ENCODE measurements at regions not wholly inside any gene's neighbourhood (a gene's known extent, or its start where the extent isn't known, plus 50 kb on each side); places are given as distances from the start of the nearest gene placed in this dataset.

GRCh38 chr6:91132461-91132860, 545.6 kb upstream of the MAP3K7 start:
- Histone ChIP-seq H3K27ac (ENCODE audit: low read depth) (no peak overlapping the region), H3K36me3 (ENCODE audit: insufficient read depth) (no peaks in the 10 kb centered on the region), H3K4me3 (ENCODE audit: low read depth, low read length) (no peak overlapping the region), H3K4me1 (ENCODE audit: insufficient read depth) (no peaks in the 10 kb centered on the region)
- no peak for DNase-seq (ENCODE audit: extremely low spot score)
- 61% methylated on average over 3 of the region's 3 CpGs for WGBS

- no peak for DNase-seq (ENCODE audit: extremely low spot score)
- H3K4me3 ChIP-seq (ENCODE audit: low read depth, low read length): no peak overlapping the region
- H3K36me3 ChIP-seq (ENCODE audit: insufficient read depth): no peaks in the 10 kb centered on the region
- no peaks in the 10 kb centered on the region for H3K4me1 ChIP-seq (ENCODE audit: insufficient read depth)
- 59% methylated on average over 6 of the region's 6 CpGs for WGBS
- no peak overlapping the region for H3K27ac ChIP-seq (ENCODE audit: low read depth)
These were observed 543.3 kb upstream of the MAP3K7 start for GRCh38 chr6:91130126-91130525.

DNA sequence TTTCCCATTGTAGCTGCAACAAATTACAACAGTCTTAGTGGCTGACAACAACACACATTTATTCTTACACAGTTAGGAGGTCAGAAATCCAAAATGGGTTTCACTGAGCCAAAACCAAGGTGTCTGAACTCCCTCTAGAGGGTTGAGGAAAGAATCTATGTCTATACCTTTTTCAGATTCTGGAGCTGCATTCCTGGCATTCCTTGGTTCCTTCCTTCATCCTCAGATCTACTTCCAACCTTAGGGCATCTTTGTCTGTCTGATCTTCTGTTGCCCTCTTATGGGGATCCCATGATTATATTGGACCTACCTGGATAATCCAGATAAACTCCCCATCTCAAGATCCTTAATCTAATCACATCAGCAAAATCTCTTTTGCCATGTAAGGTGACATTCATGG, 540.9 kb upstream of the MAP3K7 start:
- Histone ChIP-seq H3K4me3 (ENCODE audit: low read depth, low read length) (no peak overlapping the region), H3K36me3 (ENCODE audit: insufficient read depth) (no peaks in the 10 kb centered on the region), H3K27ac (ENCODE audit: low read depth) (no peak overlapping the region), H3K4me1 (ENCODE audit: insufficient read depth) (no peaks in the 10 kb centered on the region)
- no peak for DNase-seq (ENCODE audit: extremely low spot score)

DNA sequence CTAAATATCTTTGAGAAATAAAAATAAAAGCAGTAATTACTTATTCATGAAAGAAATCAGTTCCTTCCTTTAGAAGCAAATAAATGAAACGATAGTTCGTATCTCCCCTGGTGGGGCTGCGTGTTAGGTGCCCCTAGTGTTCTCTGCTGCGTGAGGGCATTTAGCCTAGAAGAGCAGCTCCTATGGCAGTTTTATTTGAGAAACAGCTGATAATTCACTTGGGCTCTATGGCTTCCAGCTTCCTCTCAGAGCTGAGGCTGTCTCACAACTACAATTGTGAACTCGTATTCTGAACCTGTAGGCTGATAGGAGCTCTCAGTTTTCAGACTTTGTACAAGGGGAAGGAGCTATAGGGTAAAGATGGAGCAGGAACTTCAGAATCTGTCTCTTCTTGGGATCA, 540.0 kb upstream of the MAP3K7 start:
- Histone ChIP-seq H3K27ac (ENCODE audit: low read depth) (no peak overlapping the region), H3K4me1 (ENCODE audit: insufficient read depth) (no peaks in the 10 kb centered on the region), H3K36me3 (ENCODE audit: insufficient read depth) (no peaks in the 10 kb centered on the region), H3K4me3 (ENCODE audit: low read depth, low read length) (no peak overlapping the region)
- no peak for DNase-seq (ENCODE audit: extremely low spot score)
- 91% methylated on average over 5 of the region's 5 CpGs for WGBS

DNA sequence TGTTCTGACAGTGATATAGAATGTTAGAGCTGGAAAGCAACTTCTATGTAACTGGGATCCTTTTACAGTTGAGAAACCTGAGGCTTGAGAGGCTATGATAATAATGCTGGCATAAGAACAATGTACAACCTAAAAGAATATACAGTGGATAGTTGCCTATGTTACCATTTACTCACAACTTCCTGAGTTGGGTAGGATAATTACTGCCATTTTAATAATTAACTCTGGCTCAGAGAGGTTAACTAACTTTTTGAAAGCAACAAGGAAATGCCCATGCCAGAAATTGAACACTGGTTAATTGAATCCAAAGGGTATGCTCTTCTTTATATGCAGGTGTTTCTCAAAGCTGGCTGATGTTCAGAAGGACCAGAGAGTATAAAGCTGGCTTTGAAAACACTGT, 530.7 kb upstream of the MAP3K7 start:
- Histone ChIP-seq H3K27ac (ENCODE audit: low read depth) (no peak overlapping the region), H3K4me1 (ENCODE audit: insufficient read depth) (no peaks in the 10 kb centered on the region), H3K4me3 (ENCODE audit: low read depth, low read length) (no peak overlapping the region), H3K36me3 (ENCODE audit: insufficient read depth) (no peaks in the 10 kb centered on the region)
- no peak for DNase-seq (ENCODE audit: extremely low spot score)

GRCh38 chr6:91114123-91114708, 527.3 kb upstream of the MAP3K7 start:
- H3K4me3 ChIP-seq (ENCODE audit: low read depth, low read length): no peak overlapping the region
- DNase-seq (ENCODE audit: extremely low spot score): no peak
- WGBS: 95% methylated on average over 2 of the region's 2 CpGs
- no peak overlapping the region for H3K27ac ChIP-seq (ENCODE audit: low read depth)
- no peaks in the 10 kb centered on the region for H3K36me3 ChIP-seq (ENCODE audit: insufficient read depth)
- no peaks in the 10 kb centered on the region for H3K4me1 ChIP-seq (ENCODE audit: insufficient read depth)

DNA sequence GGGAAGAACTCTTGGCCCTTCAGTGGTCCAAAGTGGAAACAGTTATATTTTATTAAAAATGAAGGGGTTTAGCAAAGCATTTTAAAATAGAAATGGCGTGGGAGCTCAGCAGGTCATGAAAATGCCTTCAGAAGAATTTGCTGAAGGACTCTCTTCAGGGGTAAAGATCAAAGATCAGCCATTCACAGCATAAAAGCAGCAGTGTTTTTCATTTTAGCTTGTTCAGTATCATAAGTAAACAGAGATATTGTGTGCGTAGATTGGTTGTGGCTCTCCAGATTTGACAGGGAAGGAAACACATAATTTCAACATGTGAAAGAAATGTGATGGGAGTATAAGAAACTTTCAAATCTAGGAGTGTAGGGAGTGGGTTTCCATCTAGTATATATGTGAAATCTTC, 519.2 kb upstream of the MAP3K7 start:
- 74% methylated on average over 2 of the region's 2 CpGs for WGBS
- Histone ChIP-seq H3K4me3 (ENCODE audit: low read depth, low read length) (no peak overlapping the region), H3K36me3 (ENCODE audit: insufficient read depth) (no peaks in the 10 kb centered on the region), H3K27ac (ENCODE audit: low read depth) (no peak overlapping the region), H3K4me1 (ENCODE audit: insufficient read depth) (no peaks in the 10 kb centered on the region)
- no peak for DNase-seq (ENCODE audit: extremely low spot score)

DNA sequence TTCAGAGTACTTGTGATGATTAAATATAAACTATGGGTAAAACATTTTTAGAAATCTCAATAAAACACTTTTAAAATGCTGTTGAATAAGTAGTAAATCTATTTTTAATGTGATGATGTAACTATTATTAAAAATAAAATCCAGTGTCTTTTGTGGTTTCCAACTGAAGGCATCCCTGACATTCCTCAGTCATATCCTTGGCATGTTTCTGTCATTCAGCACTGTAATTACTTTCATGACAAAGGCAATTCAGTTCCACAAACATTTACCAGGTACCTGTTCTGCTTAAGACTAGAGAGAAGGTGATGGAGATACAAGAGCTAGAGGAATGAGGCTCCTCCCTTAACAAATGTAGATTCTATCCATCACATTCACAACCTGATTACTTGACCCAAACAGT, 518.7 kb upstream of the MAP3K7 start:
- H3K4me3 ChIP-seq (ENCODE audit: low read depth, low read length): no peak overlapping the region
- no peak overlapping the region for H3K27ac ChIP-seq (ENCODE audit: low read depth)
- H3K36me3 ChIP-seq (ENCODE audit: insufficient read depth): no peaks in the 10 kb centered on the region
- no peaks in the 10 kb centered on the region for H3K4me1 ChIP-seq (ENCODE audit: insufficient read depth)
- no peak for DNase-seq (ENCODE audit: extremely low spot score)

- no peak overlapping the region for H3K27ac ChIP-seq (ENCODE audit: low read depth)
- no peaks in the 10 kb centered on the region for H3K4me1 ChIP-seq (ENCODE audit: insufficient read depth)
- WGBS: 88% methylated on average over 1 of the region's 1 CpG
- no peaks in the 10 kb centered on the region for H3K36me3 ChIP-seq (ENCODE audit: insufficient read depth)
- H3K4me3 ChIP-seq (ENCODE audit: low read depth, low read length): no peak overlapping the region
- no peak for DNase-seq (ENCODE audit: extremely low spot score)
These were observed 512.6 kb upstream of the MAP3K7 start for GRCh38 chr6:91099479-91099878.

- no peak overlapping the region for H3K27ac ChIP-seq (ENCODE audit: low read depth)
- DNase-seq (ENCODE audit: extremely low spot score): no peak
- H3K4me3 ChIP-seq (ENCODE audit: low read depth, low read length): no peak overlapping the region
- WGBS: 52% methylated on average over 5 of the region's 5 CpGs
- no peaks in the 10 kb centered on the region for H3K4me1 ChIP-seq (ENCODE audit: insufficient read depth)
- H3K36me3 ChIP-seq (ENCODE audit: insufficient read depth): no peaks in the 10 kb centered on the region
These were observed 511.1 kb upstream of the MAP3K7 start for GRCh38 chr6:91098006-91098405.

GRCh38 chr6:91097364-91097763, 510.5 kb upstream of the MAP3K7 start:
- DNase-seq (ENCODE audit: extremely low spot score): peak; percentile 25
- 23% methylated on average over 5 of the region's 5 CpGs for WGBS
- H3K27ac ChIP-seq (ENCODE audit: low read depth): no peak overlapping the region
- no peaks in the 10 kb centered on the region for H3K4me1 ChIP-seq (ENCODE audit: insufficient read depth)
- H3K36me3 ChIP-seq (ENCODE audit: insufficient read depth): no peaks in the 10 kb centered on the region
- no peak overlapping the region for H3K4me3 ChIP-seq (ENCODE audit: low read depth, low read length)

GRCh38 chr6:91094806-91095475, 508.1 kb upstream of the MAP3K7 start:
- DNase-seq (ENCODE audit: extremely low spot score): no peak
- H3K4me1 ChIP-seq (ENCODE audit: insufficient read depth): no peaks in the 10 kb centered on the region
- no peak overlapping the region for H3K4me3 ChIP-seq (ENCODE audit: low read depth, low read length)
- no peak overlapping the region for H3K27ac ChIP-seq (ENCODE audit: low read depth)
- no peaks in the 10 kb centered on the region for H3K36me3 ChIP-seq (ENCODE audit: insufficient read depth)

DNA sequence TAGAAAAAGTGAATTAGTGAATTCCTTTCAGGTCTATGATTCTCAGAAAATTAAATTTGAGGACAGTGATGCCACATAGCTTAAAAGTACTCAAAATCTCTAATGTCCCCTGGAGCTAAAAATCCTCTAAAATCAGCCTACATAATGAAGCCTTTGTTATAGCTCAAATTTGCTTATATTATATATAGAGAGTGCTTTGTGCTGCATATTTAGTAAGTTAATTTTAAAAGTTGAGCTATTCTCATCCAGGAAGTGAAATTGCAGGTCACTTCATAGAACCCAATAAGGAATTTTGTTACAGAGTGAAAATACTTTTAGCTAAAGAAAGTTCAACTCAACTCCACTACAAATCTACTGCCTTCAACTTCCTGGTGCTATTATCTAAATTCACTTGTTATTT, 507.5 kb upstream of the MAP3K7 start:
- Histone ChIP-seq H3K4me3 (ENCODE audit: low read depth, low read length) (no peak overlapping the region), H3K4me1 (ENCODE audit: insufficient read depth) (no peaks in the 10 kb centered on the region), H3K36me3 (ENCODE audit: insufficient read depth) (no peaks in the 10 kb centered on the region), H3K27ac (ENCODE audit: low read depth) (no peak overlapping the region)
- no peak for DNase-seq (ENCODE audit: extremely low spot score)

DNA sequence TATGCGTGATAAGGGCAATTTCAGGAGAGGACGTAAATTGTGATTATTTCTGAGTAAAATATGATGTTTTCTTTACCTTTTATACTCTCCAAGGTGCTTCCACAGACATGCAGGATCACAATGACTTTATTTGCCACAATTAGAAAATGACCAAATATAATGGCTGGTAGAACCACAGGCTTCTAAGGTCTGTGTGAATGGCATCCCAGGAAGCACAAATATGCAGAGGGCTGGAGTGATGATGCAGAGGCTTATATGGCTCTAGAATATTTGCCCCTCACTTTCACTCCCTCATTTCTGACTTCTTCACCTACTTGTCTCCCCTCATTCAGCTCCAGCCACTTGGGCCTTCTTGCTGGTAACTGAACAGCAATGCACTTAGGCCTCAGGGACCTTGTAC, 502.1 kb upstream of the MAP3K7 start:
- no peak overlapping the region for H3K4me3 ChIP-seq (ENCODE audit: low read depth, low read length)
- no peak overlapping the region for H3K27ac ChIP-seq (ENCODE audit: low read depth)
- no peak for DNase-seq (ENCODE audit: extremely low spot score)
- no peaks in the 10 kb centered on the region for H3K4me1 ChIP-seq (ENCODE audit: insufficient read depth)
- over 99% methylated on average over 2 of the region's 2 CpGs for WGBS
- H3K36me3 ChIP-seq (ENCODE audit: insufficient read depth): no peaks in the 10 kb centered on the region

- no peak overlapping the region for H3K4me3 ChIP-seq (ENCODE audit: low read depth, low read length)
- no peak overlapping the region for H3K27ac ChIP-seq (ENCODE audit: low read depth)
- no peaks in the 10 kb centered on the region for H3K36me3 ChIP-seq (ENCODE audit: insufficient read depth)
- no peaks in the 10 kb centered on the region for H3K4me1 ChIP-seq (ENCODE audit: insufficient read depth)
- 58% methylated on average over 1 of the region's 1 CpG for WGBS
- DNase-seq (ENCODE audit: extremely low spot score): no peak
These were observed 501.6 kb upstream of the MAP3K7 start for GRCh38 chr6:91088515-91088914.

Data from urinary bladder (tissue), 3 donors.